WTC11 (cell line): ENCODE measurements at regions not wholly inside any gene's neighbourhood (a gene's known extent, or its start where the extent isn't known, plus 50 kb on each side); places are given as distances from the start of the nearest gene placed in this dataset.

Experiments
- ATAC-seq: fragments of 200-7000 bp; cut with Tn5 transposase; 2 replicates; pipeline ENCODE4 v1.10.0; 2021; ENCODE audit warnings: mild to moderate bottlenecking, moderate library complexity
- CTCF ChIA-PET: fragments of 300-600 bp; sonication (Branson Sonifier 250); formaldehyde crosslinking; loops from one replicate; lab custom pipeline; 2021; ENCODE audit warnings: antibody characterized with exemption; lab: Charles Lee
- POLR2A ChIA-PET: fragments of 350-600 bp; sonication (Branson Sonifier 250); formaldehyde crosslinking; loops from one replicate; lab custom pipeline; 2021; ENCODE audit warnings: antibody characterized with exemption; lab: Charles Lee
- DNase-seq: peaks from one replicate; pipeline ENCODE4 v3.0.0; 2021; ENCODE audit warnings: low spot score
- H3K27ac Mint-ChIP-seq: 2 replicates; pipeline ENCODE4 v1.8.0; 2021; ENCODE audit warnings: mixed read lengths
- H3K27me3 Mint-ChIP-seq: 2 replicates; pipeline ENCODE4 v1.8.0; 2021; ENCODE audit warnings: low read depth, mild to moderate bottlenecking, moderate library complexity, mixed read lengths
- H3K36me3 Mint-ChIP-seq: 2 replicates; pipeline ENCODE4 v1.8.0; 2021; ENCODE audit warnings: mixed read lengths
- H3K4me1 Mint-ChIP-seq: 2 replicates; pipeline ENCODE4 v1.8.0; 2022; ENCODE audit warnings: mixed read lengths
- H3K4me3 Mint-ChIP-seq: 2 replicates; pipeline ENCODE4 v1.8.0; 2021; ENCODE audit warnings: mild to moderate bottlenecking, moderate library complexity, mixed read lengths
- H3K9me3 Mint-ChIP-seq: 2 replicates; pipeline ENCODE4 v1.8.0; 2021; ENCODE audit warnings: mixed read lengths
- CBFB ChIP-seq: sonication (generic); formaldehyde crosslinking; IDR thresholded peaks from 2 replicates; pipeline ENCODE4 v1.8.1; 2022; ENCODE audit warnings: mild to moderate bottlenecking, low read depth, missing genetic modification reagents
- CDX4 ChIP-seq: fragments of 250-450 bp; sonication (Bioruptor Pico); IDR thresholded peaks from 2 replicates; pipeline ENCODE4 v1.9.0; 2021; ENCODE audit warnings: moderate library complexity, mild to moderate bottlenecking, inconsistent platforms, borderline replicate concordance
- EMX1 ChIP-seq: fragments of 250-450 bp; sonication (Bioruptor Pico); IDR thresholded peaks from 2 replicates; pipeline ENCODE4 v1.8.0; 2021; ENCODE audit warnings: mild to moderate bottlenecking
- GRHL2 ChIP-seq: fragments of 250-450 bp; sonication (Bioruptor Pico); IDR thresholded peaks from 2 replicates; pipeline ENCODE4 v1.8.0; 2022; ENCODE audit warnings: mild to moderate bottlenecking, moderate library complexity; ENCODE audit not compliant: insufficient replicate concordance, severe bottlenecking
- KAT7 ChIP-seq: sonication (generic); formaldehyde crosslinking; IDR thresholded peaks from 2 replicates; pipeline ENCODE4 v1.8.1; 2023; ENCODE audit warnings: missing genetic modification reagents, mild to moderate bottlenecking, borderline replicate concordance
- NR1H2 ChIP-seq: sonication (generic); formaldehyde crosslinking; IDR thresholded peaks from 2 replicates; pipeline ENCODE4 v1.9.0; 2021; ENCODE audit warnings: mild to moderate bottlenecking, moderate library complexity, missing genetic modification reagents
- NR2C2 ChIP-seq: sonication (generic); formaldehyde crosslinking; IDR thresholded peaks from 2 replicates; pipeline ENCODE4 v1.8.0; 2022; ENCODE audit warnings: mild to moderate bottlenecking, missing genetic modification reagents
- NR3C1 ChIP-seq: sonication (generic); formaldehyde crosslinking; conservative IDR thresholded peaks from 2 replicates; pipeline ENCODE4 v1.8.1; 2023; ENCODE audit warnings: low read depth, mild to moderate bottlenecking, missing genetic modification reagents
- SMAD3 ChIP-seq: sonication (generic); formaldehyde crosslinking; IDR thresholded peaks from 2 replicates; pipeline ENCODE4 v1.8.0; 2022; ENCODE audit warnings: missing genetic modification reagents, mild to moderate bottlenecking, borderline replicate concordance
- ZNF219 ChIP-seq: sonication (generic); formaldehyde crosslinking; IDR thresholded peaks from 2 replicates; pipeline ENCODE4 v1.8.0; 2023; ENCODE audit warnings: missing genetic modification reagents, mild to moderate bottlenecking, borderline replicate concordance
- ZNF317 ChIP-seq: sonication (generic); formaldehyde crosslinking; IDR thresholded peaks from 2 replicates; pipeline ENCODE4 v1.8.1; 2023; ENCODE audit warnings: low read depth, mild to moderate bottlenecking, moderate library complexity, missing genetic modification reagents, borderline replicate concordance
- ZSCAN18 ChIP-seq: fragments of 250-450 bp; sonication (Bioruptor Pico); IDR thresholded peaks from 2 replicates; pipeline ENCODE4 v2.1.2; 2022; ENCODE audit warnings: mild to moderate bottlenecking, moderate library complexity
- TF ChIP-seq, protein P1 (sequence below): fragments of 200-600 bp; IDR thresholded peaks from 2 replicates; pipeline ENCODE4 v1.8.0; 2022; ENCODE audit warnings: antibody characterized with exemption
- TF ChIP-seq, protein P2 (sequence below): sonication (generic); formaldehyde crosslinking; IDR thresholded peaks from 2 replicates; pipeline ENCODE4 v1.8.1; 2023; ENCODE audit warnings: mild to moderate bottlenecking, missing genetic modification reagents, moderate library complexity
- TF ChIP-seq, protein P3 (sequence below): fragments of 250-450 bp; sonication (Bioruptor Pico); IDR thresholded peaks from 2 replicates; pipeline ENCODE4 v1.9.0; 2021; ENCODE audit warnings: mild to moderate bottlenecking
- TF ChIP-seq, protein P4 (sequence below): sonication (generic); formaldehyde crosslinking; IDR thresholded peaks from 2 replicates; pipeline ENCODE4 v1.8.0; 2022; ENCODE audit warnings: missing genetic modification reagents
- TF ChIP-seq, protein P5 (sequence below): sonication (generic); formaldehyde crosslinking; IDR thresholded peaks from 2 replicates; pipeline ENCODE4 v1.8.1; 2023; ENCODE audit warnings: mild to moderate bottlenecking, missing genetic modification reagents, moderate library complexity
- TF ChIP-seq, protein P6 (sequence below): sonication (generic); formaldehyde crosslinking; conservative IDR thresholded peaks from 2 replicates; pipeline ENCODE4 v1.8.1; 2023; ENCODE audit warnings: mild to moderate bottlenecking, low read depth, missing genetic modification reagents, moderate library complexity

DNA sequence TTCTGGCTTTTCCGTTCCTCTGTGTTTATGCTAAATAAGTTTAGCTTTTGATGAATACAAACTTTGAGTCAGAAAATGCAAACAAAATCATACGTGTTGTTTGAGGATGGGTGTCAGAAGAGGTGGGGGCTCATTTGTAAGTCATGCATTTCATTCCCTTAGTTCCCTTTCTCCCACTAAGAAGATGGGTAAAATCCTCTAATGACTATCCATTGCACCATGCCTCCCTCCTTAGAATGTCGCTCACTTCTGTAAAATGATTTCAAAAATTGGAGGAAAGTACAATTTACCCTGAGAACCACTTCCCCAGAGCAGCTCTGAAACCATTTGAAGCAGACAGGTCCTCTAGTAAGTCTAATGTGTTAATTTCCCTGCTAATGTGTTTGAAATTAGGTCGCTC lies 629.6 kb upstream of the VRK2 start:
- TF ChIP-seq NR2C2 (CRISPR knock-in tag) (no peak), EMX1 (CRISPR knock-in tag) (no peak), CDX4 (CRISPR knock-in tag) (no peak), NR1H2 (CRISPR knock-in tag) (no peak), SMAD3 (CRISPR knock-in tag) (no peak), ZNF317 (no peak), CBFB (CRISPR knock-in tag) (no peak), ZNF219 (CRISPR knock-in tag) (no peak), GRHL2 (CRISPR knock-in tag) (no peak), KAT7 (CRISPR knock-in tag) (no peak), ZSCAN18 (no peak), NR3C1 (CRISPR knock-in tag) (no peak)
- TF ChIP-seq, protein P1, sequence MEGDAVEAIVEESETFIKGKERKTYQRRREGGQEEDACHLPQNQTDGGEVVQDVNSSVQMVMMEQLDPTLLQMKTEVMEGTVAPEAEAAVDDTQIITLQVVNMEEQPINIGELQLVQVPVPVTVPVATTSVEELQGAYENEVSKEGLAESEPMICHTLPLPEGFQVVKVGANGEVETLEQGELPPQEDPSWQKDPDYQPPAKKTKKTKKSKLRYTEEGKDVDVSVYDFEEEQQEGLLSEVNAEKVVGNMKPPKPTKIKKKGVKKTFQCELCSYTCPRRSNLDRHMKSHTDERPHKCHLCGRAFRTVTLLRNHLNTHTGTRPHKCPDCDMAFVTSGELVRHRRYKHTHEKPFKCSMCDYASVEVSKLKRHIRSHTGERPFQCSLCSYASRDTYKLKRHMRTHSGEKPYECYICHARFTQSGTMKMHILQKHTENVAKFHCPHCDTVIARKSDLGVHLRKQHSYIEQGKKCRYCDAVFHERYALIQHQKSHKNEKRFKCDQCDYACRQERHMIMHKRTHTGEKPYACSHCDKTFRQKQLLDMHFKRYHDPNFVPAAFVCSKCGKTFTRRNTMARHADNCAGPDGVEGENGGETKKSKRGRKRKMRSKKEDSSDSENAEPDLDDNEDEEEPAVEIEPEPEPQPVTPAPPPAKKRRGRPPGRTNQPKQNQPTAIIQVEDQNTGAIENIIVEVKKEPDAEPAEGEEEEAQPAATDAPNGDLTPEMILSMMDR, result no peak
- TF ChIP-seq, protein P2, sequence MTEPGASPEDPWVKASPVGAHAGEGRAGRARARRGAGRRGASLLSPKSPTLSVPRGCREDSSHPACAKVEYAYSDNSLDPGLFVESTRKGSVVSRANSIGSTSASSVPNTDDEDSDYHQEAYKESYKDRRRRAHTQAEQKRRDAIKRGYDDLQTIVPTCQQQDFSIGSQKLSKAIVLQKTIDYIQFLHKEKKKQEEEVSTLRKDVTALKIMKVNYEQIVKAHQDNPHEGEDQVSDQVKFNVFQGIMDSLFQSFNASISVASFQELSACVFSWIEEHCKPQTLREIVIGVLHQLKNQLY (CRISPR knock-in tag), result no peak
- TF ChIP-seq, protein P3, sequence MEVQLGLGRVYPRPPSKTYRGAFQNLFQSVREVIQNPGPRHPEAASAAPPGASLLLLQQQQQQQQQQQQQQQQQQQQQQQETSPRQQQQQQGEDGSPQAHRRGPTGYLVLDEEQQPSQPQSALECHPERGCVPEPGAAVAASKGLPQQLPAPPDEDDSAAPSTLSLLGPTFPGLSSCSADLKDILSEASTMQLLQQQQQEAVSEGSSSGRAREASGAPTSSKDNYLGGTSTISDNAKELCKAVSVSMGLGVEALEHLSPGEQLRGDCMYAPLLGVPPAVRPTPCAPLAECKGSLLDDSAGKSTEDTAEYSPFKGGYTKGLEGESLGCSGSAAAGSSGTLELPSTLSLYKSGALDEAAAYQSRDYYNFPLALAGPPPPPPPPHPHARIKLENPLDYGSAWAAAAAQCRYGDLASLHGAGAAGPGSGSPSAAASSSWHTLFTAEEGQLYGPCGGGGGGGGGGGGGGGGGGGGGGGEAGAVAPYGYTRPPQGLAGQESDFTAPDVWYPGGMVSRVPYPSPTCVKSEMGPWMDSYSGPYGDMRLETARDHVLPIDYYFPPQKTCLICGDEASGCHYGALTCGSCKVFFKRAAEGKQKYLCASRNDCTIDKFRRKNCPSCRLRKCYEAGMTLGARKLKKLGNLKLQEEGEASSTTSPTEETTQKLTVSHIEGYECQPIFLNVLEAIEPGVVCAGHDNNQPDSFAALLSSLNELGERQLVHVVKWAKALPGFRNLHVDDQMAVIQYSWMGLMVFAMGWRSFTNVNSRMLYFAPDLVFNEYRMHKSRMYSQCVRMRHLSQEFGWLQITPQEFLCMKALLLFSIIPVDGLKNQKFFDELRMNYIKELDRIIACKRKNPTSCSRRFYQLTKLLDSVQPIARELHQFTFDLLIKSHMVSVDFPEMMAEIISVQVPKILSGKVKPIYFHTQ (CRISPR knock-in tag), result no peak
- TF ChIP-seq, protein P4, sequence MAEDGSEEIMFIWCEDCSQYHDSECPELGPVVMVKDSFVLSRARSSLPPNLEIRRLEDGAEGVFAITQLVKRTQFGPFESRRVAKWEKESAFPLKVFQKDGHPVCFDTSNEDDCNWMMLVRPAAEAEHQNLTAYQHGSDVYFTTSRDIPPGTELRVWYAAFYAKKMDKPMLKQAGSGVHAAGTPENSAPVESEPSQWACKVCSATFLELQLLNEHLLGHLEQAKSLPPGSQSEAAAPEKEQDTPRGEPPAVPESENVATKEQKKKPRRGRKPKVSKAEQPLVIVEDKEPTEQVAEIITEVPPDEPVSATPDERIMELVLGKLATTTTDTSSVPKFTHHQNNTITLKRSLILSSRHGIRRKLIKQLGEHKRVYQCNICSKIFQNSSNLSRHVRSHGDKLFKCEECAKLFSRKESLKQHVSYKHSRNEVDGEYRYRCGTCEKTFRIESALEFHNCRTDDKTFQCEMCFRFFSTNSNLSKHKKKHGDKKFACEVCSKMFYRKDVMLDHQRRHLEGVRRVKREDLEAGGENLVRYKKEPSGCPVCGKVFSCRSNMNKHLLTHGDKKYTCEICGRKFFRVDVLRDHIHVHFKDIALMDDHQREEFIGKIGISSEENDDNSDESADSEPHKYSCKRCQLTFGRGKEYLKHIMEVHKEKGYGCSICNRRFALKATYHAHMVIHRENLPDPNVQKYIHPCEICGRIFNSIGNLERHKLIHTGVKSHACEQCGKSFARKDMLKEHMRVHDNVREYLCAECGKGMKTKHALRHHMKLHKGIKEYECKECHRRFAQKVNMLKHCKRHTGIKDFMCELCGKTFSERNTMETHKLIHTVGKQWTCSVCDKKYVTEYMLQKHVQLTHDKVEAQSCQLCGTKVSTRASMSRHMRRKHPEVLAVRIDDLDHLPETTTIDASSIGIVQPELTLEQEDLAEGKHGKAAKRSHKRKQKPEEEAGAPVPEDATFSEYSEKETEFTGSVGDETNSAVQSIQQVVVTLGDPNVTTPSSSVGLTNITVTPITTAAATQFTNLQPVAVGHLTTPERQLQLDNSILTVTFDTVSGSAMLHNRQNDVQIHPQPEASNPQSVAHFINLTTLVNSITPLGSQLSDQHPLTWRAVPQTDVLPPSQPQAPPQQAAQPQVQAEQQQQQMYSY (CRISPR knock-in tag), result no peak
- TF ChIP-seq, protein P5, sequence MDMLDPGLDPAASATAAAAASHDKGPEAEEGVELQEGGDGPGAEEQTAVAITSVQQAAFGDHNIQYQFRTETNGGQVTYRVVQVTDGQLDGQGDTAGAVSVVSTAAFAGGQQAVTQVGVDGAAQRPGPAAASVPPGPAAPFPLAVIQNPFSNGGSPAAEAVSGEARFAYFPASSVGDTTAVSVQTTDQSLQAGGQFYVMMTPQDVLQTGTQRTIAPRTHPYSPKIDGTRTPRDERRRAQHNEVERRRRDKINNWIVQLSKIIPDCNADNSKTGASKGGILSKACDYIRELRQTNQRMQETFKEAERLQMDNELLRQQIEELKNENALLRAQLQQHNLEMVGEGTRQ, result no peak
- TF ChIP-seq, protein P6, sequence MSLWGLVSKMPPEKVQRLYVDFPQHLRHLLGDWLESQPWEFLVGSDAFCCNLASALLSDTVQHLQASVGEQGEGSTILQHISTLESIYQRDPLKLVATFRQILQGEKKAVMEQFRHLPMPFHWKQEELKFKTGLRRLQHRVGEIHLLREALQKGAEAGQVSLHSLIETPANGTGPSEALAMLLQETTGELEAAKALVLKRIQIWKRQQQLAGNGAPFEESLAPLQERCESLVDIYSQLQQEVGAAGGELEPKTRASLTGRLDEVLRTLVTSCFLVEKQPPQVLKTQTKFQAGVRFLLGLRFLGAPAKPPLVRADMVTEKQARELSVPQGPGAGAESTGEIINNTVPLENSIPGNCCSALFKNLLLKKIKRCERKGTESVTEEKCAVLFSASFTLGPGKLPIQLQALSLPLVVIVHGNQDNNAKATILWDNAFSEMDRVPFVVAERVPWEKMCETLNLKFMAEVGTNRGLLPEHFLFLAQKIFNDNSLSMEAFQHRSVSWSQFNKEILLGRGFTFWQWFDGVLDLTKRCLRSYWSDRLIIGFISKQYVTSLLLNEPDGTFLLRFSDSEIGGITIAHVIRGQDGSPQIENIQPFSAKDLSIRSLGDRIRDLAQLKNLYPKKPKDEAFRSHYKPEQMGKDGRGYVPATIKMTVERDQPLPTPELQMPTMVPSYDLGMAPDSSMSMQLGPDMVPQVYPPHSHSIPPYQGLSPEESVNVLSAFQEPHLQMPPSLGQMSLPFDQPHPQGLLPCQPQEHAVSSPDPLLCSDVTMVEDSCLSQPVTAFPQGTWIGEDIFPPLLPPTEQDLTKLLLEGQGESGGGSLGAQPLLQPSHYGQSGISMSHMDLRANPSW (CRISPR knock-in tag), result no peak
- Mint-ChIP-seq H3K36me3 (peaks cover 7% of the 10 kb centered on the region), H3K4me3 (no peak overlapping the region), H3K27me3 (peaks cover 2% of the 10 kb centered on the region; the same call in 1 of the 2 replicates), H3K4me1 (peaks cover 7% of the 10 kb centered on the region), H3K27ac (no peak overlapping the region), H3K9me3 (peaks cover 32% of the 10 kb centered on the region)
- ATAC-seq, result no peak
- CTCF ChIA-PET, result no interaction called here
- no peak for DNase-seq
- POLR2A ChIA-PET, result no interaction called here
